Fibroblast of skin of back (primary cell): ENCODE measurements at regions not wholly inside any gene's neighbourhood (a gene's known extent, or its start where the extent isn't known, plus 50 kb on each side); places are given as distances from the start of the nearest gene placed in this dataset.
A peak's percentile ranks its signal among the peaks of the same experiment; 100 is the strongest.
"Not testable (repeated sequence)": the region's sequence is repeated elsewhere in the genome, so short reads cannot be mapped to it uniquely, and the experiment has no call there.

Source experiments
- DNase-seq: peaks from one replicate; pipeline ENCODE4 v3.0.0-alpha.2; 2013

- no peak for DNase-seq
These were observed 166.0 kb upstream of the GSE1 start for GRCh38 chr16:85446951-85447692.

DNA sequence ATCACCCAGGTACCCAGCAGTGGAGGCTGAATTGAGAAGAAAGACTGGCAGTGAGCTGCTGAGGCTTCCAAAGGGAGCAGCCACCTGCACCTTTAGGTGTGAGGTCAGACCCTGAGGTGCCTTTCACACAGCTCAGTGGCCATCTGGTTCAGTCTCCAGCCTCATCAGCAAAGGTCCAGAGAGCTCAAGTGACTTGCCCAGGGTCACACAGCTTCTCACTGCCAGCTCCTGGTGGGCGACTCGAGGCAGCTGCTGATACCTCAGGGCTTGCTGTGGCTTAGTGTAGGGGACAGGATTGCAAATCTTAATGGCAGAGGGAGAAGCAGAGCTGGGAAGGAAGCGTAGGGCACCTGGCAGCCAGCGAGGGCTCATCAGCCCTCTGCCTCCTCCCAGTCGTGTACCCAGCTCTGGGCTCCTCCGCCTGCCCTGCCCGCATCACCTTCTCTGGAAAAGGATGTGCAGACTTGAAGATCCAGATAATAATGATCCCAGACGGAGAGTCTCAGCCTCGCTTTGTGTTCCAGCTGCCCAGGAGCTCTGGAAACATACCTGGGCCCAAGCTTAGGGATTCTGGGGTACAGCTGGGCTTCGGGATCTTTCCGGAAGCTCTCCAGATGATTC, 165.3 kb upstream of the GSE1 start:
- DNase-seq: no peak

DNA sequence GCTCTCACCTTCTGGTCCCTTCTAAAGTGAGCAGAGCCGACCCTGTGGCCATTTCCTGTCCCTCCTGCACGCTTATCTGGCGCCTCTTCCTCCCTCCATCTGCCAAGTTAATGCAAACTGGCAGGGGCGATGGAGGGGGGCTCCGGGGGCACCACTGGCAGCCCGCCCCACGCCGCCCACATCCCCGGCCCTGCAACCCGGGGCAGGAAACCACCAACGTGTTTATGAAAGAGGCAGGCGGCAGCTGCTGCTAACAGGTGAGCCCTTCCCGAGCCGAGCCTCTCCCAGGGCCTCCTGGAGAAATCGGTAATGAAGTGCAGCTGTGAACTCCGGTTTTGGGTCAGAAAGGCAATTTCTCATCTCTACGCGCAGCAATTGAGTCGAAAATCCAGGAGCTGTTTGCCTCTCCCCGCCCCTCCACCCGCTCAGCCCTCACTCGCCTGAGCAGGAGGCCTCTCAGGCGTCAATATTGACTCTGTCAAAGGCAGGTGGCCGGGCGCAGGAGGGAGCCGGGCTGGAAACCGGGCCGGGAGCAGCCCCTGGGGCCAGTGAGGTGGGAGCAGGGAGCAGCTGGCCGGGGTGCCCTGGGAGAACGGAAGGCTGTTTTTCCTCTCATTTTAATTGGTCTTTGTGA, 164.4 kb upstream of the GSE1 start:
- DNase-seq: no peak

DNA sequence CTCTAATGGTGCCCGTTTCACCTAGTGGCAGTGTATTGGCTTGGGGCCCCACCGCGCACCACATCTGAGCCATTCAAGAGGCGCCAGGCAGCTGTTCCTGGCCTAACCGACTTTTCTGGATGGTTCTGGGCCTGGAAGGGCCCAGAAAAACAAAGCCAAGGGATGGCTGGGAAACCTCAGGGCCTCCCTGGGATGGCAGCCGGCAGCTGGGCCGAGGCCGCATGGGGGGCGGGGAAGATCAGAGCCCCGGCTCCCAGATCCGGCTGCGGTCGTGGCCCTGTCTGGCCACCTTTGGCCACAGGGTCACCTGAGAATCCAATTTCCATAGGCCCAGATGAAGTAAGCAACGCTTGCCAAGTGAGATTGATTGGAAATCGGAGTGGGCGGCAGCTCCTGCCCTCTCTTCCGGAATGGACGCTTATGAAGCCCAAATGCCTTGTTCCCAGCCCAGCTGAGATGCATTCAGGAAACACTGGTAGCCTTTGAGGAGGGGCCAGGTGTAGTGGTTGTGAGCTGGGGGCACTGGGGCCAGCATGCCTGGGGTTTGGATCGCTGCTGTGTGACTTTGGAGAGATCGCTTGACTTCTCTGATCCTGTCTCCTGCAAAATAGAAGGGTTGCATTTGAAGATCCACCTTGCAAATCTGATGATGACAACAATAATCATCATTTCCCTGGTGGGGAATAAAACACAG, 163.8 kb upstream of the GSE1 start:
- no peak for DNase-seq

DNA sequence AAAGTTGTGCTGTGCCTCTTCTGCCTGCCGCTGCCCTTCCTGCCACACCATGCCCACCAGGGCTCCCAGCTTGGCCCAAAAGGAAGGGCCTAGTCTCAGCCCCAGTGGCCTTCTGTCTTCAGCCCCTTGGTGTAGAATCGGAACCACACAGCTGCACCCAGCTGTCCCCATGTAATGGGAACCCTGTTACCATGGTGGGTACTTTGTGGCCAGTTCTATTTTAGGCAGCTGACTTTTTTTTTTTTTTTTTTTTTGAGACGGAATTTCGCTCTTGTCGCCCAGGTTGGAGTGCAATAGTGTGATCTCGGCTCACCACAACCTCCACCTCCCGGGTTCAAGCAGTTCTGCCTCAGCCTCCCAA, 163.3 kb upstream of the GSE1 start:
- no peak for DNase-seq

DNA sequence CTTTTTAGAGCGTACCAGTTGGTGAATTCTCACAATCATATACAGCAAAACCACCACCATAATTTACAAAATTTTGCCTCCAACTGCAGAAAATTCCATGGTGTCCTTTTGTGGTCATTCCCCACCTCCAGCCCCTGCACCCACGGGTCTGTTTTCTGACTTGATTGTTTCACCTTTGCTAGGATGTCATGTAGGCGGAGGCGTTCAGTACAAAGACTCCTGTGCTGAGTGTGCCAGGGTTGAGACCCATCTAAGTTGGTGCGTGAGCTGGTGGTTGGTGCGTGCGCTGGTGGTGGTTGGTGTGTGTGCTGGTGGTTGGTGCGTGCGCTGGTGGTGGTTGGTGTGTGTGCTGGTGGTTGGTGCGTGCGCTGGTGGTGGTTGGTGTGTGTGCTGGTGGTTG, 162.0 kb upstream of the GSE1 start:
- not testable (repeated sequence) for DNase-seq

- DNase-seq: no peak
These were observed 161.3 kb upstream of the GSE1 start for GRCh38 chr16:85451641-85452363.

GRCh38 chr16:85452364-85453193, 160.5 kb upstream of the GSE1 start:
- DNase-seq: no peak

- DNase-seq: no peak
These were observed 159.9 kb upstream of the GSE1 start for GRCh38 chr16:85453194-85453678.

DNA sequence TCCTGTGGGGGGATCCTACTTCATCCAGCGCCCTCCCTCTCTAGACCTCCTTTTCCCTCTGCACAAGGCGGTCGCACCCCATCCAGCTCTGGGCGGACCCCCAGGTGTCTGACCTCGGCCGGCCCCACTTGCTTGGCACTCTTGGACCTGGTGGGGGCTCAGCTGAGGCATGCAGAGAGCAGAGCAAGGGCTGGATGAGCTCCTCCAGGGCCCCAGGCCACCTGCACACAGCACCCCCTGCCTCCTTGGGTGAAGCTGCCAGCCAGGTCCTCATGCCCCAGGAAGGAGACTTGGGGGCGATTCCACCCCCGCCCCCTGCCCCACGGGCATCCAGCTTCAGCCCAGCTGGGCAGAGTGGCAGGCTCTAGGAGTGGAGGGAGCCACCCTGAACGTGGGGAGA, 159.4 kb upstream of the GSE1 start:
- no peak for DNase-seq

DNA sequence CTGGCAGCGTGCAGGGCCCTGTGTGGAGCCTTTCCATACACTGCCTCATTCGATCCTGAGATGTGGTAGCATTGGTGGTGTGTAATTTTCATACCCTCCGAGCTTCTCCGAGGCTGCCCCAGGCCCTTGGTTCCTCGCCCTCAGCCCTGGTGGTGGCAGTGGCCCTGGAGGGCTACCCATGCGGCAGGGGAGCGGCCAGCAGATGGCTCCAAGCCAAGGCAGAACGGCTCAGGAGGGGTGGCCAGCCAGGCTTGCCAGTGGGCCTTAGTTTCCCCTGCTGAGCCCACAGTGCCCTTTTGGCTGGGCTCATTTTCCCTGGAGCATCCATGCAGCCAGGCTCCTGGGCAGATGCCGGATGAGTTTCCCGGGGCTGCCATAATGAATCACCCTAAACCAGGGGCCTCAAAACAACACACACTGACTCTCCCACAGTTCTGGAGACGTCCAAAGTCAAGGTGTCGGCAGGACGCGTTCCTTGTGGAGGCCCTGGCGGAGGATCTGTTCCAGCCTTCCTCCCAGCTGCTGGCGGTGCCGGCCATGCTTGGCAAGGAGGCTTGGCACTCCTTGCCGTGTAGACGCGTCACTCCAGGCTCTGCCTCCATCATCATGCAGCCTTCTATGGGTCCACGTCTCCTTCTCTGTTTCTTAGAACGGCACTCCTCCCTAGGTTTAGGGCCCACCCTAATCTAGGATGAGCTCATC, 158.8 kb upstream of the GSE1 start:
- no peak for DNase-seq

- no peak for DNase-seq
These were observed 157.6 kb upstream of the GSE1 start for GRCh38 chr16:85455534-85455933.

DNA sequence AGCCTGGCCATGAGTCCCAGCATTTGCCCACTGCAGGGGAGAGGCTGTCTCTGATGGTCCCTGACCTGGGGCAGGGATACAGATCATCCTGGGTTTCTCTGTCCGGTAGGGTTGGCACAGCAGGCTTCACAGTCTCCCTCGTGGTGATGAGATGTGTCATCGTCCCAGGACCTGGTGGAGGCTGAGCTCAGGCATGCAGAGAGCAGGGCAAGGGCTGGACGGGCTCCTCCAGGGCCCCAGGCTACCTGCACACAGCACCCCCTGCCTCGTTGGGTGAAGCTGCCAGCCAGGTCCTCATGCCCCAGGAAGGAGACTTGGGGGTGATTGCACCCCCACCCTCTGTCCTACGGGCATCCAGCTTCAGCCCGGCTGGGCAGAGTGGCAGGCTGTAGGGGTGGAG, 155.8 kb upstream of the GSE1 start:
- DNase-seq: peak; percentile 53

DNA sequence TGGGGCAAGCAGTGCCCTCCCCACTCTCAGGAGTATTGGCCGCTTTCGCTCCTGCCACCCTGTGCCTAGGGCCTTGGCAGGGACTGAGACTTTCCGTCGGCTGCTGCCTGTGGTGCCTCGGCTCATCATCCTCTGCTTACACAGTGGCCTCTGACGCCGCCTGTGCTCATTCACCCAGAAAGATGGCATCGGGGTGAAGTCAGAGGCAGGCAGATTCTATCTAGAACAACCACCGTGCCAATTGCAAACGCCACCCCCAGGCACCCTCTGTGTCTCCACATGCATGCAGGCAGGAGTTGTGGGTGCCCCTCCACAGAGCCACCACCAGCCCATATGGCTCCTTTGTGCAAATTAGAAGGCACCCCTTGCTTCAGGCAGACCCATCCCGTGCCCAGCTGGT, 154.2 kb upstream of the GSE1 start:
- DNase-seq: no peak

DNA sequence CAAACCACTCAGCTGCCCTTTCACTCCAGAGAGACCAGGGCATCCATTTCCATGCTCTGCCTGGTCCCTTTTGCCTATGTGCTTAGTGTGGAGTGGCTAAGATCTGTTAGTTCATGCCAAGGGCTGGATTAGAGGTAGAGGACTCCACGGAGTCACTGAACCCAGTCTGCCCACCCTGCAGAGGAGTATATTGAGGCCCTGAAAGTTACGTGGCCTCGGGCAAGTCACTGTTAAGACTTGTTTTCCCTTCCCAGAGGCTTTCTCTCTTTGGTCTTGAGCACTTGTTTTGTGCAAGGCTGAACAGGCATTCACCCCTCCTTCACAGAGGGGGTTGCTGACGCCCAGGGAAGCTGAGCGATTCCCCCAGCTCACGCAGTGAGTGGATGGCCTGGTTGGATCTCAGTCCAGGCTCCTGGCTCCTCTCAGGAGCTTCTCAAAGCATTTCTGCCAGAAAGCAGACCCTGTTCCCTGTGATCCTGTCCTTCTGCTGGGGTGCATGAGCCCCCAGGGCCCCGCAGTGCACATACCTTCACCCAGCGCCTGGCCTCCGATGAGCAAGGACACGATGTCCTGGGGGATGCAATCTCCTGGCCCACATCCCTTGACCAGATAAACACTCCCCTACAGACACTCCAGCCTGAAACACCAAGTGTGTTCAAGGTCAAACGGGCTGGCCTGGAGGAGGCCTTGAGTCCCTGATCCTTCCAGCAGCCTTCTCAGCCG, 153.4 kb upstream of the GSE1 start:
- no peak for DNase-seq

DNA sequence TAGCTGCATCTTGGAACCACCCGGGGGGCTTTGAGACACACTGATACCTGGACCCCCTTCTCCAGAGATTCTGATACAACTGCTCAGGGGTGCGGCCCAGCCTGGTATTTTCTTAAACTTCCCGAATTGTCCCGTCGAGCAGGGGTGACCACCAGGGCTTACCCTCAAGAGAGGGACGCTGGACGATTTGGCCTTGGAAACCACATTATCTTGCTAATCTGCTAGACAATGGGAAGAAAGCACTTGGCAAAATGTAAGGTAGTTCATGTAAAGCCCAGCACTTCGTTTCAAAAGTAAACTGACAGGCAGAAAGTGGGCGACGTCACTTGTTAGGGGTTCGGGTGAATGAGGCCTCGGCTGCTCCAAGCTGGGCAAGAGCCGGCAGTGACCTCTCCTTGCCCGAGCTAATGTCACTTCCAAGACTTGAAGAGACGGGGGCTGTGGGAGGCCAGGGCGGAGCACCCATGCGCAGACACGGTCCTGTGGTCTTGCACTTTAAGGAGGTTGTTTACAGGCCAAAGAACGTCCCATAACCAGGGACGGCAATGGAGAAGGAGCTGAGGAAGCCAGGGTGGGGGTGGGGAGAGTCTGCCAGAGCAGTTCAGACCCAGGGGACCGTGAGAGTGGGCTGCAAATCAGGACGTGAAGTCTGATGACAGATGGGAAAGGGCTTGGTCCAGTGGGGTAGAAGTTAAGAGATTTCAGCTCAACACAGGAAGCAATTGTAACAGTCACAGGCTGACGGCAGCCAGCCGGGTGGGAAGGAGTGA, 152.7 kb upstream of the GSE1 start:
- no peak for DNase-seq

- DNase-seq: peak; percentile 65
These were observed 151.9 kb upstream of the GSE1 start for GRCh38 chr16:85461022-85461813.

GRCh38 chr16:85461814-85462713, 151.1 kb upstream of the GSE1 start:
- peak; percentile 52 for DNase-seq
